OCI-LY7 (cell line): ENCODE measurements at regions not wholly inside any gene's neighbourhood (a gene's known extent, or its start where the extent isn't known, plus 50 kb on each side); places are given as distances from the start of the nearest gene placed in this dataset.

ENCODE experiments used
- EZH2phosphoT487 ChIP-seq: fragments of 200-600 bp; sonication (generic); IDR thresholded peaks from 2 replicates; pipeline ENCODE4 v1.6.1; 2018; ENCODE audit warnings: low read depth, borderline replicate concordance, mild to moderate bottlenecking, mixed run types, antibody characterized with exemption, low read length, moderate library complexity, mixed read lengths
- TF ChIP-seq, protein P1 (sequence below): fragments of 200-600 bp; sonication (generic); conservative IDR thresholded peaks from 2 replicates; pipeline ENCODE4 v1.5.1; 2014; ENCODE audit warnings: mild to moderate bottlenecking, antibody characterized with exemption, low read length, moderate library complexity, mixed read lengths

DNA sequence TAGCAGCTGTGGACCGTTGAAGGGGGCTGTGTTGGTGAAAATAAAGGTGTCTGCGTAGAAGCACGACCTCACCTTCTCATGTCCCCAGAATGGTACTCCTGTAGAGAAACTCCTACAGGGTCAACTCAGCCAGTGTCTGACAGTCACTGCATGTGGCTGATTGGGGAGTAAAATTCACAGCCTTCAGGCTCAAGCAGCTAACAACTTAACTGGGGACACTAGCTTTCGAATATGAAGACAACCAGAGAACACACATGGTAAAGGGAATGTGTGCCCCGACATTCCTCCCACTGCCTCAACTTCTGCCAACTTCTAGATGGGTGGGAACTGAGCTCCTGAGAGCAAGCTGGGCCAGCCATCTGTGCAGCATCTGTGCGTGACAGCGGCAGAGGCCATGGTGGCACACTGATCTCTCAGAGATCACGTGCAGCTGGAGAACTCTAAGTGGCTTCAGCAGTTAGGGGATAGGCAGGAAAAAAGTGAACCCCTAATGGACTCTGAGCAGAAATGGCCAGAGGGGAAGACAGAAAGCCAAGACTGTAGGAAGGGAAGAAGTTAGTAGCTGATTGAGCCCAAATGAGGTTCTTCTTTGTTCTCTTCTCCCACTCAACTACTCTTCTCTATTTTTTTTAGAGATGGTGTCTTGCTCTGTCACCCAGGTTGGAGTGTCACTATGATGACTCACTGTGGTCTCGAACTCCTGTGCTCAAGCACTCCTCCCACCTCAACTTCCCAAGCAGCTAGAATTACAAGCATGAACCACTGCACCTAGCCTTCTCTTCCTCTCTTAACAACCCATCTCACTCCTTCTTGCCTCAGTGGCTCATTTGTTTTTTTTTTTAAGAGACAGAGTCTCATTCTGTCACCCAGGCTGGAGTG is 280.8 kb downstream of the ZEB1 start:
- TF ChIP-seq, protein P1, sequence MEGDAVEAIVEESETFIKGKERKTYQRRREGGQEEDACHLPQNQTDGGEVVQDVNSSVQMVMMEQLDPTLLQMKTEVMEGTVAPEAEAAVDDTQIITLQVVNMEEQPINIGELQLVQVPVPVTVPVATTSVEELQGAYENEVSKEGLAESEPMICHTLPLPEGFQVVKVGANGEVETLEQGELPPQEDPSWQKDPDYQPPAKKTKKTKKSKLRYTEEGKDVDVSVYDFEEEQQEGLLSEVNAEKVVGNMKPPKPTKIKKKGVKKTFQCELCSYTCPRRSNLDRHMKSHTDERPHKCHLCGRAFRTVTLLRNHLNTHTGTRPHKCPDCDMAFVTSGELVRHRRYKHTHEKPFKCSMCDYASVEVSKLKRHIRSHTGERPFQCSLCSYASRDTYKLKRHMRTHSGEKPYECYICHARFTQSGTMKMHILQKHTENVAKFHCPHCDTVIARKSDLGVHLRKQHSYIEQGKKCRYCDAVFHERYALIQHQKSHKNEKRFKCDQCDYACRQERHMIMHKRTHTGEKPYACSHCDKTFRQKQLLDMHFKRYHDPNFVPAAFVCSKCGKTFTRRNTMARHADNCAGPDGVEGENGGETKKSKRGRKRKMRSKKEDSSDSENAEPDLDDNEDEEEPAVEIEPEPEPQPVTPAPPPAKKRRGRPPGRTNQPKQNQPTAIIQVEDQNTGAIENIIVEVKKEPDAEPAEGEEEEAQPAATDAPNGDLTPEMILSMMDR: no peak
- no peak for TF ChIP-seq EZH2phosphoT487
